Loucy (cell line): ENCODE measurements at regions not wholly inside any gene's neighbourhood (a gene's known extent, or its start where the extent isn't known, plus 50 kb on each side); places are given as distances from the start of the nearest gene placed in this dataset.

Experiments
- H2AFZ ChIP-seq: fragments of 200-600 bp; sonication (generic); 2 replicates; pipeline ENCODE4 v1.6.0; 2016; ENCODE audit warnings: antibody characterized with exemption, mild to moderate bottlenecking, low read length, moderate library complexity
- H3F3A ChIP-seq: fragments of 200-600 bp; 2 replicates; pipeline ENCODE4 v1.6.0; 2016; ENCODE audit warnings: antibody characterized with exemption, low read depth, mild to moderate bottlenecking
- H3K27me3 ChIP-seq: fragments of 200-600 bp; sonication (generic); 2 replicates; pipeline ENCODE4 v1.6.1; 2014; ENCODE audit warnings: low read length, mild to moderate bottlenecking; ENCODE audit not compliant: insufficient read depth, poor library complexity, severe bottlenecking
- H3K36me3 ChIP-seq: fragments of 200-600 bp; sonication (generic); 2 replicates; pipeline ENCODE4 v1.6.1; 2016; ENCODE audit warnings: low read length; ENCODE audit not compliant: insufficient read depth
- H3K4me1 ChIP-seq: fragments of 200-600 bp; sonication (generic); 2 replicates; pipeline ENCODE4 v1.5.1; 2014; ENCODE audit warnings: low read length, mild to moderate bottlenecking; ENCODE audit not compliant: insufficient read depth, poor library complexity, severe bottlenecking
- H3K4me2 ChIP-seq: fragments of 200-600 bp; sonication (generic); 2 replicates; pipeline ENCODE4 v1.6.0; 2014; ENCODE audit warnings: antibody characterized with exemption, low read length, low read depth, mild to moderate bottlenecking; ENCODE audit not compliant: poor library complexity, severe bottlenecking
- H3K4me3 ChIP-seq: fragments of 200-600 bp; sonication (generic); 2 replicates; pipeline ENCODE4 v1.5.1; 2014; ENCODE audit warnings: low read length, mild to moderate bottlenecking, mixed read lengths; ENCODE audit not compliant: poor library complexity, severe bottlenecking
- H3K79me2 ChIP-seq: fragments of 200-600 bp; sonication (generic); 2 replicates; pipeline ENCODE4 v1.6.1; 2014; ENCODE audit warnings: low read length; ENCODE audit not compliant: insufficient read depth
- H3K9ac ChIP-seq: fragments of 200-600 bp; sonication (generic); 2 replicates; pipeline ENCODE4 v1.6.0; 2014; ENCODE audit warnings: mild to moderate bottlenecking, low read depth, low read length, moderate library complexity; ENCODE audit not compliant: poor library complexity, severe bottlenecking
- H3K9me2 ChIP-seq: fragments of 200-600 bp; sonication (generic); replicated peaks from 2 replicates; pipeline ENCODE4 v1.6.1; 2016; ENCODE audit warnings: low read depth, low read length, mixed read lengths
- H3K9me3 ChIP-seq: fragments of 200-600 bp; sonication (generic); 2 replicates; pipeline ENCODE4 v1.6.1; 2014; ENCODE audit warnings: mild to moderate bottlenecking, antibody characterized with exemption, low read length, low read depth; ENCODE audit not compliant: insufficient read depth
- H4K20me1 ChIP-seq: fragments of 200-600 bp; sonication (generic); 2 replicates; pipeline ENCODE4 v1.6.0; 2014; ENCODE audit warnings: antibody characterized with exemption, low read length, mild to moderate bottlenecking; ENCODE audit not compliant: insufficient read depth, poor library complexity, severe bottlenecking
- CTCF ChIP-seq: fragments of 200-600 bp; sonication (generic); conservative IDR thresholded peaks from 2 replicates; pipeline ENCODE4 v1.5.1; 2014; ENCODE audit warnings: mild to moderate bottlenecking, antibody characterized with exemption, low read length
- EZH2phosphoT487 ChIP-seq: fragments of 200-600 bp; IDR thresholded peaks from 2 replicates; pipeline ENCODE4 v1.6.1; 2018; ENCODE audit warnings: antibody characterized with exemption, mild to moderate bottlenecking, moderate library complexity, borderline replicate concordance

DNA sequence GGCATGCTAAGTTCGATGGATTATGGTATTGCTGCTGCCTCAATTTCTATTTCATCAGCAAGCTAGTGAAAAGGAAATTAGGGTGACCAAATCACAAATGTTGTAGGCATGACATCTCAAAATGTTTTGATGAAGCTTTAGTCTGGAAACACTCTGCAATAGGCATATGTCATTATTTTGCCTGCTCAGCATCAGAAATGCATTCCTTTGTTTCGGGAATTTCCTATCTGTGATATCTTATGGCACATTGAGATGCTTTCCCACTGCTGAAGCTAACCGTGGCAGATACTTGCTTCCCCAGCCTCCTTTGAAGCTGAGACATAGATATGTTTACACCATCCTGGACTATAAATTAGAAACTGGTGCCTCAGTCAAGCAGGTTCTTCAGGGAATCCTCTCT lies 119.7 kb downstream of the CDC42EP3 start:
- Histone ChIP-seq H3K4me3 (no peak overlapping the region), H3K9me3 (no peaks in the 10 kb centered on the region), H3K9me2 (no peaks in the 10 kb centered on the region), H3K4me2 (no peak overlapping the region), H2AFZ (no peak overlapping the region), H3K36me3 (no peaks in the 10 kb centered on the region), H3F3A (peaks cover 8% of the 10 kb centered on the region; the same call in 1 of the 2 replicates), H4K20me1 (no peaks in the 10 kb centered on the region), H3K4me1 (peaks cover 67% of the 10 kb centered on the region), H3K27me3 (no peaks in the 10 kb centered on the region), H3K9ac (no peak overlapping the region), H3K79me2 (no peaks in the 10 kb centered on the region)
- TF ChIP-seq EZH2phosphoT487 (no peak), CTCF (no peak)

GRCh38 chr2:37552339-37552738 lies 119.1 kb downstream of the CDC42EP3 start:
- no peaks in the 10 kb centered on the region for H3K36me3 ChIP-seq
- H2AFZ ChIP-seq = no peak overlapping the region
- no peaks in the 10 kb centered on the region for H4K20me1 ChIP-seq
- peaks cover 8% of the 10 kb centered on the region; the same call in 1 of the 2 replicates for H3F3A ChIP-seq
- H3K9ac ChIP-seq = no peak overlapping the region
- H3K9me2 ChIP-seq = no peaks in the 10 kb centered on the region
- H3K27me3 ChIP-seq = no peaks in the 10 kb centered on the region
- H3K79me2 ChIP-seq = no peaks in the 10 kb centered on the region
- no peak for TF ChIP-seq EZH2phosphoT487
- no peak for TF ChIP-seq CTCF
- H3K4me3 ChIP-seq = no peak overlapping the region
- H3K4me2 ChIP-seq = no peak overlapping the region
- H3K9me3 ChIP-seq = no peaks in the 10 kb centered on the region
- H3K4me1 ChIP-seq = peaks cover 73% of the 10 kb centered on the region

- Histone ChIP-seq H3K36me3 (no peaks in the 10 kb centered on the region), H4K20me1 (no peaks in the 10 kb centered on the region), H3K4me3 (peak overlapping the region; percentile 35), H2AFZ (peak overlapping the region; percentile 43; the same call in 1 of the 2 replicates), H3K4me1 (peaks cover 78% of the 10 kb centered on the region), H3K9me3 (0 out of 2 replicates have a peak, but pooled peaks cover 3% of the 10 kb centered on the region), H3F3A (peaks cover 8% of the 10 kb centered on the region; the same call in 1 of the 2 replicates), H3K4me2 (peak overlapping the region; percentile 47), H3K9me2 (no peaks in the 10 kb centered on the region), H3K9ac (peak overlapping the region; percentile 51), H3K79me2 (no peaks in the 10 kb centered on the region), H3K27me3 (no peaks in the 10 kb centered on the region)
- TF ChIP-seq CTCF (no peak), EZH2phosphoT487 (no peak)
Measured at GRCh38 chr2:37553411-37554154, 117.9 kb downstream of the CDC42EP3 start.
